T-cell (primary cell): ENCODE measurements at regions not wholly inside any gene's neighbourhood (a gene's known extent, or its start where the extent isn't known, plus 50 kb on each side); places are given as distances from the start of the nearest gene placed in this dataset.
A peak's percentile ranks its signal among the peaks of the same experiment; 100 is the strongest.

Source experiments
- ATAC-seq, 4 experiments: fragments of 200-7000 bp in 3 of 4; fragments of 150-1000 bp in 1 of 4; cut with Tn5 transposase; replicated peaks in 1 of 4; 1 replicate in 3 of 4; 2 replicates in 1 of 4; pipeline ENCODE4 v1.10.0; 2021; ENCODE audit warnings: moderate library complexity in 3 of 4, mild to moderate bottlenecking in 2 of 4, moderate number of reproducible peaks in 1 of 4
- CTCF ChIA-PET, 2 donors: fragments of 300-600 bp; sonication (Branson Sonifier 250); formaldehyde crosslinking; loops; one replicate each; lab custom pipeline; 2022; ENCODE audit warnings: antibody characterized with exemption in 2 of 2; lab: Charles Lee
- POLR2A ChIA-PET, 2 donors: fragments of 300-600 bp; sonication (Branson Sonifier 250); formaldehyde crosslinking; loops; one replicate each; lab custom pipeline; 2022; ENCODE audit warnings: antibody characterized with exemption in 2 of 2; lab: Charles Lee
- DNase-seq, 35 experiments: peaks; one replicate each; pipeline versions ENCODE4 v3.0.0 to v3.0.0-alpha.2; 2013 to 2023
- H3K27ac ChIP-seq: one replicate; pipeline ENCODE4 v1.5.1; 2013; ENCODE audit warnings: low read length
- H3K27me3 ChIP-seq, 2 experiments: replicated peaks in 1 of 2; 1 replicate in 1 of 2; 2 replicates in 1 of 2; pipeline versions ENCODE4 v1.6.1 to v1.7.0; 2013; ENCODE audit warnings: low read length in 1 of 2, mixed read lengths in 1 of 2; ENCODE audit not compliant: control insufficient read depth in 2 of 2, insufficient read depth in 2 of 2; ENCODE audit errors: extremely low read depth in 1 of 2
- H3K36me3 ChIP-seq, 2 donors: 1 replicate in 1 of 2; 2 replicates in 1 of 2; pipeline versions ENCODE4 v1.6.1 to v1.7.0; 2013; ENCODE audit warnings: low read length in 1 of 2; ENCODE audit not compliant: control insufficient read depth in 2 of 2, insufficient read depth in 1 of 2; ENCODE audit errors: extremely low read depth in 1 of 2
- H3K4me1 ChIP-seq, 2 experiments: 1 replicate in 1 of 2; 2 replicates in 1 of 2; pipeline versions ENCODE4 v1.6.1 to v1.7.0; 2013; ENCODE audit warnings: low read length in 2 of 2, mixed read lengths in 1 of 2; ENCODE audit not compliant: insufficient read depth in 2 of 2, control insufficient read depth in 1 of 2; ENCODE audit errors: extremely low read depth in 1 of 2
- H3K4me3 ChIP-seq, 2 donors: 1 replicate in 1 of 2; 2 replicates in 1 of 2; pipeline versions ENCODE4 v1.5.1 to v1.7.0; 2013; ENCODE audit warnings: mild to moderate bottlenecking in 2 of 2, low read length in 1 of 2, moderate library complexity in 1 of 2; ENCODE audit not compliant: control insufficient read depth in 1 of 2; ENCODE audit errors: extremely low read depth in 1 of 2
- H3K9me3 ChIP-seq: 2 replicates; pipeline ENCODE4 v1.7.0; 2013
- H3K27ac Mint-ChIP-seq, 2 donors: one replicate each; pipeline ENCODE4 v1.8.0; 2020 to 2021; ENCODE audit warnings: mild to moderate bottlenecking in 2 of 2, mixed read lengths in 2 of 2
- H3K27me3 Mint-ChIP-seq, 2 donors: one replicate each; pipeline ENCODE4 v1.8.0; 2021 to 2022; ENCODE audit warnings: mixed read lengths in 2 of 2
- H3K36me3 Mint-ChIP-seq: one replicate; pipeline ENCODE4 v1.8.0; 2021; ENCODE audit warnings: mixed read lengths
- H3K4me1 Mint-ChIP-seq, 3 donors: one replicate each; pipeline ENCODE4 v1.8.0; 2020 to 2022; ENCODE audit warnings: mixed read lengths in 3 of 3, mild to moderate bottlenecking in 1 of 3
- H3K4me3 Mint-ChIP-seq, 3 donors: one replicate each; pipeline ENCODE4 v1.8.0; 2020 to 2022; ENCODE audit warnings: mild to moderate bottlenecking in 3 of 3, mixed read lengths in 3 of 3, moderate library complexity in 3 of 3
- H3K9me3 Mint-ChIP-seq, 3 donors: one replicate each; pipeline ENCODE4 v1.8.0; 2020 to 2022; ENCODE audit warnings: mixed read lengths in 3 of 3
- WGBS: methylation state at CpG from one replicate; pipeline ENCODE4 v1.1.5; 2013; ENCODE audit warnings: missing lambda C conversion rate; ENCODE audit not compliant: insufficient coverage; 5-methylcytosine and 5-hydroxymethylcytosine counted together

GRCh38 chr12:54744590-54744989 is 96.4 kb upstream of the DCD start:
- Histone ChIP-seq H3K27ac (no peak overlapping the region), H3K4me3 (no peak overlapping the region), H3K27me3 (no peaks in the 10 kb centered on the region), H3K4me1 (peaks cover 17 to 21% of the 10 kb centered on the region in 2 experiments), H3K36me3 (no peaks in the 10 kb centered on the region), H3K9me3 (no peaks in the 10 kb centered on the region)
- Mint-ChIP-seq H3K27ac (peak overlapping the region in 1 of 2 donors; percentile 94), H3K4me1 (peaks cover 52 to 60% (median 52%) of the 10 kb centered on the region in 3 donors), H3K9me3 (peaks cover 0 to 8% (median 0%) of the 10 kb centered on the region in 3 donors), H3K27me3 (no peaks in the 10 kb centered on the region), H3K36me3 (no peaks in the 10 kb centered on the region), H3K4me3 (no peak overlapping the region)
- ChIA-PET CTCF (interaction anchor here (0.6 to 1.2 kb wide), 3 partner anchors 10 to 327 kb away, joined by 3 to 4 read pairs (median 3); no protein-coding TSS in a partner anchor), POLR2A (no interaction called here)
- WGBS, result 67% methylated on average over 1 of the region's 2 CpGs
- DNase-seq, result no peak
- no peak for ATAC-seq

GRCh38 chr12:54740882-54741281 is 92.7 kb upstream of the DCD start:
- Histone ChIP-seq H3K9me3 (no peaks in the 10 kb centered on the region), H3K27ac (peak overlapping the region; percentile 77), H3K4me3 (no peak overlapping the region), H3K36me3 (no peaks in the 10 kb centered on the region), H3K4me1 (peaks cover 14 to 23% of the 10 kb centered on the region in 2 experiments), H3K27me3 (no peaks in the 10 kb centered on the region)
- Mint-ChIP-seq H3K4me3 (peak overlapping the region; percentile 42 to 46 (median 45)), H3K27ac (peak overlapping the region; percentile 53 to 95), H3K36me3 (peaks cover 11% of the 10 kb centered on the region), H3K9me3 (peaks cover 0 to 30% (median 5%) of the 10 kb centered on the region in 3 donors), H3K27me3 (no peaks in the 10 kb centered on the region), H3K4me1 (peaks cover 57 to 83% (median 74%) of the 10 kb centered on the region in 3 donors)
- peak in 1 of 35 experiments; percentile 25 for DNase-seq
- POLR2A ChIA-PET, result no interaction called here
- CTCF ChIA-PET, result interaction anchor here in 1 of 2 donors (0.6 to 1.7 kb wide), 6 partner anchors 11 to 331 kb away, joined by 3 to 6 read pairs (median 4); no protein-coding TSS in a partner anchor
- ATAC-seq, result peak; percentile 55 to 96 (median 77)
- no CpG with 5 or more reads among the region's 1 CpG for WGBS

GRCh38 chr12:54736549-54736948 is 88.4 kb upstream of the DCD start:
- Mint-ChIP-seq H3K36me3 (peaks cover 18% of the 10 kb centered on the region), H3K4me1 (peaks cover 39 to 62% (median 53%) of the 10 kb centered on the region in 3 donors), H3K4me3 (peak overlapping the region in 1 of 3 donors; percentile 61), H3K27ac (peak overlapping the region; percentile 81 to 92), H3K9me3 (peaks cover 0 to 31% (median 8%) of the 10 kb centered on the region in 3 donors), H3K27me3 (no peaks in the 10 kb centered on the region)
- POLR2A ChIA-PET, result no interaction called here
- Histone ChIP-seq H3K27me3 (no peaks in the 10 kb centered on the region), H3K27ac (peak overlapping the region; percentile 38), H3K36me3 (no peaks in the 10 kb centered on the region), H3K9me3 (no peaks in the 10 kb centered on the region), H3K4me1 (peaks cover 9 to 12% of the 10 kb centered on the region in 2 experiments), H3K4me3 (no peak overlapping the region)
- CTCF ChIA-PET, result no interaction called here
- ATAC-seq (peak in 3 of 4 experiments; percentile 43 to 81 (median 66)), DNase-seq (peak in 1 of 35 experiments; percentile 12)
- WGBS, result no CpG with 5 or more reads among the region's 2 CpGs

GRCh38 chr12:54734196-54734950 is 86.2 kb upstream of the DCD start:
- DNase-seq (no peak), ATAC-seq (no peak)
- peaks cover 2 to 9% of the 10 kb centered on the region in 2 experiments for H3K4me1 ChIP-seq
- Mint-ChIP-seq H3K9me3 (peaks cover 0 to 26% (median 8%) of the 10 kb centered on the region in 3 donors), H3K4me3 (no peak overlapping the region), H3K4me1 (peaks cover 18 to 45% (median 40%) of the 10 kb centered on the region in 3 donors), H3K27me3 (no peaks in the 10 kb centered on the region), H3K27ac (no peak overlapping the region), H3K36me3 (peaks cover 18% of the 10 kb centered on the region)
- no peak overlapping the region for H3K4me3 ChIP-seq
- H3K27me3 ChIP-seq, result no peaks in the 10 kb centered on the region
- no peaks in the 10 kb centered on the region for H3K9me3 ChIP-seq
- 100% methylated on average over 1 of the region's 4 CpGs for WGBS
- no peak overlapping the region for H3K27ac ChIP-seq
- ChIA-PET CTCF (interaction anchor here (0.7 to 1.2 kb wide), 4 partner anchors 10 to 259 kb away, joined by 3 read pairs; no protein-coding TSS in a partner anchor), POLR2A (no interaction called here)
- no peaks in the 10 kb centered on the region for H3K36me3 ChIP-seq

- CTCF ChIA-PET, result interaction anchor here (0.7 to 1.8 kb wide), 10 partner anchors 11 to 347 kb away, joined by 3 to 5 read pairs (median 4); no protein-coding TSS in a partner anchor
- POLR2A ChIA-PET, result no interaction called here
- no peaks in the 10 kb centered on the region for H3K4me1 ChIP-seq
- no peaks in the 10 kb centered on the region for H3K9me3 Mint-ChIP-seq
- no peaks in the 10 kb centered on the region for H3K9me3 ChIP-seq
- H3K4me1 Mint-ChIP-seq, result peaks cover 12 to 25% (median 14%) of the 10 kb centered on the region in 3 donors
- no peak overlapping the region for H3K4me3 ChIP-seq
- H3K27ac ChIP-seq, result no peak overlapping the region
- DNase-seq, result peak in 1 of 35 experiments; percentile 43
- WGBS, result 16% methylated on average over 4 of the region's 5 CpGs
- H3K4me3 Mint-ChIP-seq, result no peak overlapping the region
- H3K36me3 Mint-ChIP-seq, result no peaks in the 10 kb centered on the region
- peaks cover 0 to 4% of the 10 kb centered on the region in 2 donors for H3K27me3 Mint-ChIP-seq
- no peak overlapping the region for H3K27ac Mint-ChIP-seq
- H3K27me3 ChIP-seq, result no peaks in the 10 kb centered on the region
- ATAC-seq, result no peak
- no peaks in the 10 kb centered on the region for H3K36me3 ChIP-seq
Observed at GRCh38 chr12:54725233-54725843, 77.2 kb upstream of the DCD start.
